ENCODE measurements at regions not wholly inside any gene's neighbourhood (a gene's known extent, or its start where the extent isn't known, plus 50 kb on each side); places are given as distances from the start of the nearest gene placed in this dataset.
A peak's percentile ranks its signal among the peaks of the same experiment; 100 is the strongest.

DNA sequence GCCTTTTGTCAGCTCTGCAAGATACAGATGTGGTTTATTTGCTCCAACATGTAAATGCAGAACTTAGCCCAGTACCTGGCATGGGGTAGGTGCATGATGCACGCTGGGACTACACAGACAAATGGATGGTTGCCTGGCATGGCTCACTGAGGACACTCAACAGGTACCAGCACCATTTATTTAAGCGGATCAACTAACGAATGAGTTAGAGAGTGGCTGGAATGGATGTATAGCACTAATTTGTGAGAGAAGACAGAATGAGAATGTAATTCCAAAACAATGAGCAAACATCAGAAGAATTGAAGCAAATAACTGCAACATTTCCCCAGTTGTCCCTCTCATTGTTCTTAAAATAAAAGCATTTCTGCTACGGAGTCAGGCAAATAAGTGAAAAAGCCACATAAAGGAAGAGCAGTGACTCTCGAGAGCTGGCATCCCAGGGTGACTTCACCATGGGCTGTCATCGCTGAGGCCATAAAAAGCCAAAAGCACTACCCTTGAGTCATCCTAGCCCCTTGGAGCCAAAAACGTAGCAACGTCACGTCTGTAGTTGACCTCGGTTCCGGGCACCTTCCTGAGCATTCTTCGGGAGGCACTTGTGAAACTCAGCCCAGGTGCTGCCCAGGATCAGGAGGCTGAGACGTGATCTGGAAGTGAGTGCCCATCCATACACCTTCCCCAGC is 290.3 kb downstream of the NSG2 start:
- DNase-seq (ENCODE audit: low read depth), result peak; percentile 81

DNA sequence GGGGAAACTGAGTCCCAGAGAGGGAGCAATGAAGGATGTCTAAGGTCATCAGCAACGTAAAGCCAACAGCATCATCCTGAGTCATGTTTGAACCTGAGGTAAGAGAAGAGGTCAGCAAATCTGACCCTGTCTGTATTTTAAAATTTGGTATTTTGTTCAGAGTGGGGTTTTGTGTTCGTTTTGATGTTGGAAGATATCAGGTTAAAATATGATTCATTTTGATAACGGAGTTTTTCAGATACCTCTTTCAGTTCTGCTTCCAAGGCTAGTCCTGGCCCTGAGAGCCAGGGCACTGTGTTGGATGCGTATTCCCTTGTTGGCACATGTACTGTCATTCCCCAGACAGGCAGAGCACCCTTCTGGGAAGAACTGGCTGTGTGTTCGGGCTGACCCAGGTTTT is 291.0 kb downstream of the NSG2 start:
- DNase-seq (ENCODE audit: low read depth), result no peak

DNA sequence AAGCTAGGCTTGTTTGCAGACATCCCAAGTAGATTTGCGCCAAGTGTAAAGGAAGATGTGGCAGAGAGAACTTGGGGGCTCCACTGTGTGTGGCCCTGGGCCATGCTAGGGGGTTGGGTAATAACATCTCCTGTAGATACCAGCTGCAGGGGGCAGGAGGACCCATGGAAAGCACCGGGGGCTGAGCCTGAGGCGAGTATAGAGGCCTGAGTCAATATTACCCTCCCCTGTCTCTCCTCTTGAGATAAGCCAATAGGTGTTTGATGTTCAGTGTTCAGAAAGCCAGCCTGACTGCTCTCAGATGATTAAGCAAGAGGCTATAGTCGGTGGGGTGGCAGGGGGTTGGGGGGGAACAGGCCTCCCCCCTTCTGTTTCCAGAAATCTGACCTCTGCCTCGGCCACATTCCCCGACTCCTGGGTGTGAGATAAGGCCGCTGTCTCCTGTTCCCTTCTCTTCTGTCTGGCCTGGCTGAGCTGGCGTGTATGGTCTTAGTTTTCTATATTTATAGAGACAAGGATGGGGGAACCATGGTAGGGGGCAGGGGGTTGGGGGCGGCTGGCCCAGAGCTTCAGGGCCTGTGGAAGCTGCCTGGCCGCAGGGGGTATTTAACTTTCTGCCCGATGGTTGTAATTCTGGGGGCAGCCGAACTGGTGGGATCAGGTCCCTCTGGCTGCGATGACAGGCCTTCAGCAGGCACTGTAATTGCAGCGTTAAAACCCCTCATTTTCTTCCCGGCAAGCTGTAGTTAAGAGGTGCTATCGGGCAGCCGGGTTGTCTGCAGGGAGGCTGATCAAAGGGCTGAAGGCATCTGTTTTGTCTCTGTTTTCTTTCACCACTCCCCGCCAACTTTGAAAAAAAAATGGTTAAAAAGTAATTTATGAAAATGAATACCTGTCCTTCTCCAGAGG is 292.0 kb downstream of the NSG2 start:
- no peak for DNase-seq (ENCODE audit: low read depth)

DNA sequence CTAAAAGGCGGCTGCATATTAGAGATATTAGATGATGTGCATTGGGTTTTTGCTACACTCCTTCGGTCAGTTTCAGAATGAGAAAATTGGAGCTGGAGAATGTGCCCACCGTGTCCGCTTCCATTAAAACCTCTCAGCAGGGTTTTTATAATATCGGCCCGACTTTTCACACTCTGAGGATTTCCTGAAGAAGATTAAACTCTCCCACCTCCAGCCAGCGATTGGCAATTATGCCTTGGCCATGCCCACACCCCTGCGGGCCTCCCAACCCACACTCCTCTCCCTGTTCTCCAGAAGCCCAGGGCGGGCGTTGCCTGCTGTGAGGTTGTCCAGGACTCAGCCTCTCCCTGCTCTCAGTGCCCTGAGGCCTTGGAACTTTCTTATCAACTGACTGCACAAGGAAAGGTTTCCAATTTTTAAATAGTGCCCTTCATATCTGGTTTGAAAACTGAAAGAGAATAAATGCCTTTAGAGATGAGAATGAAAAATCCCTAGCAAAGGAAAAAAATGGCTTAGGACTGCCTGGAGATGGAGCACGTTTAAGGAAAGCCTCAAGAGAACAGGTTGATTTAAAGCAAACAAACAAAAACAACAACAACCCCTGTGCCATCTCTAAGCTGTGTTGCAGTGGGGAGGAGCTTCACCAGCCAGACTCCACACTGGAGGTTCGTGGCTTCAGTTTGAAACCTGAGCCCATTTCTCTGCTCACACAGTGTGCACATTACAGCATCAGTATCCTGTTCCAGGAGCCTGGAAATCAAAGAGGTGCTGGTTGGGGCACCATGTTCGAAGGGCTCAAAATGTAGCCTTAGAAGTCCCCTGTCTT is 292.9 kb downstream of the NSG2 start:
- DNase-seq (ENCODE audit: low read depth), result peak; percentile 85

DNA sequence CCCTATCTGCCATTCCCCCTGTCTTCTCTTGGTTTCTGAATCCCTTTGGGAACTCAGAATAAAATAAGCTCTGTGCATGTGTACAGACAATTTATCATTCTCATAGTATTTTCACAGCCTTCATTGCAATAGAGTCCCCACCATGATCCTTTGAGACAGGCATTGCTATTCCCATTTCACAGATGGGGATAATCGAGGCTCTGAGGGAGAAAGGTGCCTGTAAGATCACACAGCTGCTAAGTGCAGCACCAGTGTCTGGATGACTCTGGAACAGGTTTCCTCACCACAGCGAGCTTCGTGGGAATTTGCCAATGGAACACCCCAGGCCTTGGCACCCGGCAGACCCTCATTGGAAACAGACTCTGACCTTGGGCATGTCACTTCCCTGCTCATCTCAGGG is 293.6 kb downstream of the NSG2 start:
- no peak for DNase-seq (ENCODE audit: low read depth)

DNA sequence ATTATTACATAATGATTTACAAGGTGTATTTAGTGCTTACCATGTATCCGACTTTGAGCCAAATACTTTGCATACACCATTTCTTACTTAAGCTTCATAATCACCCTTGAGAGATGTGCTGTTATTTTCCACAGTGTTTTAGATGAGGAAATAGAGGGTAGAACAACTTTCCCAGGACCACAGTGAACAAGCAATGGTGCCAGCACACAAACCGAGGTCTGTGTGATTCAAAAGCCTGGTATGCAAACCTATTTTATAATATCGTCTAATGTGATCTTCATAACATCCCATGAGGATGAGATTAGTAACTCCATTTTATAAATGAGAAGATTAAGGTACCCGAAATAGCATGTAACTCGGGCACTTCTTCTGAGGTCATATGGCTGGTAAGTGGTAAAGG is 294.7 kb downstream of the NSG2 start:
- DNase-seq (ENCODE audit: low read depth), result peak; percentile 45

DNA sequence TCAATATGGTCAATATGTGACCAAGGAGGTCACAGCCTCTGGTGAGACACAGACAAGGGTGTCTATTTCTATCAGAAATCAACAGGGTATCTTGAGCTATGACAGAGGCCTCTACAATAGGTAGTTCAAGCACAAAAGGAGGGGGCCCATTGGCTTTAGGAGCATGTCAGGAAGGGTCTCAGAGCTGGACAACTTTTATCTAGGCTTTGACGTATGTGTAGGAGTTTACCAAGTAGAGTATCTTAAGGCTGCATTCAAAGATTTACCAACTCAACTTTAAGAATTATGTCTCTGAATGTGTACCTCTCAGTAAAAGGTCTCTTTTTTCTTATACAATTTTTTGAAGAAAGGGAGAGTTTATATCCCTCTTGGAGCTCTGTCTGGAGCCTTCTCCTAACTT is 297.2 kb downstream of the NSG2 start:
- no peak for DNase-seq (ENCODE audit: low read depth)

DNA sequence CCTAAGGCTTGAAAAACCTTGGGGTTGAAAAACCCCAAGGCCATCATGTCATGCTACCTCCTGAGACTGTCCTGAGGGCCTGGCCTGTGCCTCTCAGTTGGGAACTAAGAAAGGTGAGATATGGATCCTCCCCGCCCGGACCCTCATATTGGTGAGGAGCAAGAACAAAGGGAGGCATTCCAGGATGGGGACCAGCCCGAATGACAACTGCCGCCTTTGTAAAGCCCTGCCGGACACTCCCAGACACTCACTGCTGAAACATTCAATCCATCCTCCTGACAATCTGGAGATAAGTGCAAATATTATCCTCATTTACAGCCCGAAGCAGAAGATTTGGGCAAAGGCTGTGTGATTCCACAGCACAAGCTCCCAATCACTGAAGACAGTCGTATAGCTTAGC is 298.3 kb downstream of the NSG2 start:
- no peak for DNase-seq (ENCODE audit: low read depth)

DNA sequence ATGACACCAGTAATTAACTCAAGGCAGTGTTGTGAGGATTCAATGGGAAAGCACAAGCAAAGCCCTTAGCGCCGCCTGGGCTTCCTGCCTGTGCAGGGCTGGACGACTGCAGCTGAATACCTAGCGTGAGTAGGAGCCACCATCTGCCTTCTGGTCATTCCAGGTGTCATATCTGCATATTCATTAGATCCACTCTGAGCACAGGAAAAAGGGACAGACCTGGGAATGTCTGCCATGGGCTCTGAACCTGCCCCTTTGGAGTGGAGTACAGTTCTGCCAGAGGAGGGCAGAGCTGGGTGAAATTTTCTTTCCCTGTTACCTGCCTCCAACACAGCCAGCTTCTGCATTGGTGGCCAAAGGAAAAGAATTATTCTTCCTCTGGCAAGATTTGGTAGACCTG is 298.8 kb downstream of the NSG2 start:
- no peak for DNase-seq (ENCODE audit: low read depth)

DNA sequence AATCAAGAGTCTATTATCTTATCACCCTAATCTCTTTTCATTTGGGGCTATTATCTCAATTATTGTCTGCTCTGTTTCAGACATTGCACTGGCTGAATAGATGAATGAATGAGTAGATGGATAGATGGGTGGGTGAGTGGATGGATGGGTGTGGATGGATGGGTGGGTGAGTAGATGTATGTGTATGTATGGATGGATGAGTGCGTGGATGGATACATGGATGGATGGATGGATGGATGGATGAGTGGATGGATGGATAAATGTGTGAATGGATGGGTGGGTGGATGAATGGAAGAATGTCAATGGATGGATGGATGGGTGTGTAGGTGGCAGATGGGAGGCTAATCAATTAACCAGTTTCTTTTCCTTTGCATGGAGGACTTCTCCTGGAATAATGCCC is 301.7 kb downstream of the NSG2 start:
- no peak for DNase-seq (ENCODE audit: low read depth)

DNA sequence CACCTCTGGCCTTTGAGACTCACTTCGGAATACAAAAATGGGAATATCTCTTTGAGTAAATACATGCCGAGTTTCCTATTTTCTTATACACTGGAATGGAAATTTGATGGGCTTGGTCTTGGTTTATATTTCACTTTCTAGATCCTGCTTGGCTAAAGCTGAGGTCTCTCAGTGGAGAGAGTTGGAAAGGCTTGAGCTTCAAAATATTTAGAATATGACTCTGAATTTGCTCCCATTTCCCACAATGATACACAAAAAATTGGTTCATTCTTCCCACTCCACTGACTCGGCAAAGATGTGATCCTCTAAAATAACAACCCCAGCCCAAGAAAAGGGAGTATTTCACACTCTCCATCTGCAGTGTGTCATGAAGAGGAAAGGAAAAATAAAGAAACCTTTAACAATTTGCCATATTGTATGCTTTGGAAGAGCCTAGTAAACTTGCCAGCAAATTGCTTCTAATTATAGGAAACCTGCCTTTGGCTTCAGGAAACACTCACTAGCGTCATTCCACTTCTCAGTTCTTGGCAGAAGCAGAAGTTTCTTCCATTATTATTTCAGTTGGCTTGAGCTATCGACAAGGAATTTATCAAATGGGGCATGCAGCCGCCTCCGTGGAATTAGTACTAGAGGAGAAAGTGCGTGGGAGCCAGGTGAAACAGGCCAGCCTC is 302.9 kb downstream of the NSG2 start:
- DNase-seq (ENCODE audit: low read depth), result peak; percentile 32

DNA sequence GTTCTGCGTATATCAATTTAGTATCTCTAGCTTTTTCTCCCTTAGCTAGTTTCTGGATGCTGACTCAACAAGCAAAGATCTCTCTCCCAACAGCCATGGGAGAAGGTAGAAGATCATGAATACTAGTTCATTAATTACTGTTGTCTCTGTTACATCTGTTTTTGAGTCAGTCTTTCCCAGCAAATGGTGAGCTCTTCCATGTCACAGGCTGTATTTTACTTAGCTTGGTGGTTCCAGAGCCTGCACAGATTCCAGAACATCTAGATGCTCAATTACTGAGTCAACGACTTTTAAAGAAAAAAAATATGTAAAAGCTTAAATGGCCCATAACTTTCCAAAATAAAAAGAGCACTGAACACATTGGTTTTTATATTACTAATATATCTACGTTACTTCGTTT is 307.2 kb downstream of the NSG2 start:
- no peak for DNase-seq (ENCODE audit: low read depth)

DNA sequence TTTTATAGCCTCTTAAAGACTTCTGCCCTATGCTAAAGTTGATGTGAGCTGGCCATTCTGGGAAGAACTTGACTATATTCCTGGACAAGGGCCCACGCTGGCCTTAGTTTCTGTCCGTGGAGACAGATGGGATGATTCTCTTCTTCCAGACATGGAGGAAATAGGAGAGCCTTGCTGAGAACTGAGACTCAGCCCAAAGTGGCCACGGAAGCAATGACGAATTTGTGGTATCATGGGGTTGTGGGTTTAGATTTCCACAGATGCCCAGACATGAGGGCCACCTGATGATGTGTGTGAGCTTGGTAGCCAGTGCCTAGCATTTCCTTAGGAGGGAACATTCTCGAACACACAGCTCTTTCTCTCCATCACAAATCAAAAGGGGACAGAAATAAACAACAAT is 309.1 kb downstream of the NSG2 start:
- peak; percentile 86 for DNase-seq (ENCODE audit: low read depth)

DNA sequence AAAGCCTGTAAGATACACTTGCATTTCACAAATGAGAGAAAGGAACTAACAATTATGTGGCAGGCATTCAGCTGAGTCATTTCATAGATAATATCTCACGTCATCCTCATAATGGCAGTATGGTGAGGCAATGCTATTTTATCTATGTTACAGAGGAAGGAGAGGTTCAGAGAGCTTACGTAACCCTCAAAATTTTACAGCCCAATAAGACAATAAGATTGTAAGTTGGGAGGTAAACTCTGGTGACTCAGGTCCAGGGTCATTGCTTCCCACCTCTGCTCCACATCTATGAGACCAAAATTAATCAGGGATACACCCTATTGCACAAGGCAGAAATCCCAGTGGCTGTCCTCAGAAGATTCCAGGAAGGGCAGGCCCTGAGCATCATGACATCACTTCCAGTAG is 309.7 kb downstream of the NSG2 start:
- DNase-seq (ENCODE audit: low read depth), result peak; percentile 89

DNA sequence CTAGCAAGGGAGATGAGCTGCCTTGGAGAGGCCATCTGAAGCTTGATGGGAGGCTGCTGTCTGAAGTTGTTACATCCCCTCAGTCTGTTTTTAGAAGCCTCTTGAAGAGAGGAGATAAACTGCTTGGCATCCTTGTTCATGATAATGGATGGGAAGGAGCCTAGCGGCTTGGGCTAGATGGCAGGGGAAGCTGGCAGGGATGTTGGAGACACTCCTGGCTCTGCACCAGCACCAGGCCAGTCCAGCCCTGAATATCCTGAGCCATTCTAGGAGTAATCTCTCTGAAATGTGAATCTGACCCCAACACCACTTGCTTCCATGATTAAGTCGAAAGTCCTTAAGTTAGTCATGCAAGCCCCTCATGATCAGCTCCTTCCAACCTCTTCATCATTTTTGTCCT is 310.5 kb downstream of the NSG2 start:
- no peak for DNase-seq (ENCODE audit: low read depth)

DNA sequence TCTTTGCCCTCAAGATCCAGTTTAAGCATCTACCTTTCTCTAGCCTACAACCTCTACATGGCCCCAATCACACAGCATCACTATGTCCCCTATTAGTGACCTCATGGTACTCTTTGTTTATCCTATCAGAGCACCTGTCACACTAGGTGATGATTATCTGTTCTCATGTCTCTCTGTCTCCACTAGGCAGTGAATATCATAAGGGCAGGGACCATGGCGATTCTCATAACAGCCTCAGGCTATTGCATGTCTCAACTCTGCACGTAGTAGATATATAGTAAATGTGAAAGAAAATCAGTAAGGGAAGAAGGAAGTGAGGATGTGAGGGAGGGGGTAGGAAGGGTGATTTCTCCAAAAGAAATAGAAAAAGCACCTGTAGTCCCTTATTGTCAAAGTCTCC is 311.0 kb downstream of the NSG2 start:
- DNase-seq (ENCODE audit: low read depth), result no peak

DNA sequence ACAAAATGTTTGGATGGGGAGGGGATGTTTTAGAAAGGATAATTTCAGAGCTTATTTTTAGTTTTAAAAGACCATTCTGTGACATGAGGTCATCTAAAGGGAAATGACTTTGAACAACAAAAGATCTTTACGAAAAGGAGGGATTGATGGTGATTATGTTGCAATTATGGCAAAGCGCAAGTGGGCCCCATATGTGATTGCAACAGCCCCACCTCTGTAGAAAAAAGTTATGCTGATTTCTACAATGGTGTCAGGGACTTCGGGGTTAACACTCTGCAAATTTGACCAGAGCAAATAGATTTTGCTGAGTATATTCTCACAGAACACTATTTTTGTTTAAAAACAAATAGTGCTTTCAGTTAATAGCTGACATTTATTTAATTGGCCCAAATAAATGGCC is 312.8 kb downstream of the NSG2 start:
- DNase-seq (ENCODE audit: low read depth), result no peak

DNA sequence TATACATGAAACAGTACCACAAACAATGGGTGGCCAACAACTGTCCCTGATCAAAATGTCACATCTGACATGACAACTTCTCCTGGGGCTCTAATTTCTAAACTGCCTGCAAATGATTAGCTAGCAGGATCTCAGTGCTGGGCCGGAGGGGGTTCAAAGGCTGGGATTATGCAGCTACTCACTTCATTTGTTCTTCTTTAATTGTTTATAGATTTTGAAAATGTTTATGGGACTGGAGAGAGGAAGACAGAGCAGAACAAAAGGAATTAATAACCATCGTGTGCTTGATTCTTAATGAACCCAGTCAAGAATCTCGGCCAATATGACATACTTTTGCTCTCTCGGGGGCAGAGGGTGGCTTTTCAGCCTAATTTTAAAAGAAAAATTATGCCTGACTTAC is 313.6 kb downstream of the NSG2 start:
- DNase-seq (ENCODE audit: low read depth), result no peak

DNA sequence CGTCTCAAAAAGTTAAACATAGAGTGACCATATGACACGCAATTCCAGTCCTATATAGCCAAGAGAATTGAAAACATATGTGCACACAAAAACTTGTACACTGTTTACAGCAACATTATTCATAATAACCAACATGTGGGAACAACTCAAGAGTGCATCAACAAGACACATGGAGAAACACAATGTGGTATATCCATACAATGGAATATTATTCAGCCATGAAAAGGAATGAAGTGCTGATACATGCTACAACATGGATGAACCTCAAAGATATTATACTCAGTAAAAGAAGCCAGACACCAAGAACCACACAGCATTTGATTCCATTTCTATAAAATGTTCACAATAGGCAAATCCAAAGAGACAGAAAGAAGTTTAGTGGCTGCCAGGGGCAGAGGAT is 317.0 kb downstream of the NSG2 start:
- DNase-seq (ENCODE audit: low read depth), result no peak

DNA sequence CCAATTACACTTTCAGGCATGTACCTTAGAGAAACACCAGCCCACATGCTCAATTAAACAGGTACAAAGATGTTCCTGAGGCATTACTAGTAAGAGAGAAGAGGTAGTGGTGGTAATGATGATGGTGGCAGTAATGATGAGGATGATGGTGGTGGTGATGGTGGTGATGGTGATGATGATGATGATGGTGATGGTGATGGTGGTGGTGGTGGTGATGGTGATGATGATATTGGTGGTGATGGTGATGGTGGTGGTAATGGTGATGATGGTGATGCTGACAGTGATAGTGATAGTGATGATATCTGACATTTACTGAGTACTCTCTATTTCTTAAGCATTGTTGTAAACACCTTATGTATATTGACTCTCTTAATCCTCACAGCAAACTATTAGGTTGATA is 318.4 kb downstream of the NSG2 start:
- no peak for DNase-seq (ENCODE audit: low read depth)

DNA sequence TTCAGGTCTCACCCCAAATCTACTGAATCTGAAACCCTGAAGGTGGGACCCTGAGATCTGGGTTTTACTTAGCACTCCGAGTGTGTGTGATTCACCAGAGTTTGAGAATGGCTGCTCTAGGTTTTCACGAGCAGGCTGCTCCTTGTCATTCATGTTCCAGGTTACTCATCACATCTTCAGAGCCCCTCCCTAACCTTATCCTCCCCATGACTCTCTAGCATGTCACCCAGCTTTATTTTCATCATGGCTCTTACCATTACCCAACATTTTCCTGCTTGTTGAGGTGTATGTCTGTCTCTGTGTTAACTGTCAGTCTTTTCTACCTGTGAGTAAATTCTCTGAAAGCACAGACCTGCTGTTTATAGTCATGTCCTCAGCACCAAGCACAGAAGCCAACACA is 319.2 kb downstream of the NSG2 start:
- DNase-seq (ENCODE audit: low read depth), result no peak

DNA sequence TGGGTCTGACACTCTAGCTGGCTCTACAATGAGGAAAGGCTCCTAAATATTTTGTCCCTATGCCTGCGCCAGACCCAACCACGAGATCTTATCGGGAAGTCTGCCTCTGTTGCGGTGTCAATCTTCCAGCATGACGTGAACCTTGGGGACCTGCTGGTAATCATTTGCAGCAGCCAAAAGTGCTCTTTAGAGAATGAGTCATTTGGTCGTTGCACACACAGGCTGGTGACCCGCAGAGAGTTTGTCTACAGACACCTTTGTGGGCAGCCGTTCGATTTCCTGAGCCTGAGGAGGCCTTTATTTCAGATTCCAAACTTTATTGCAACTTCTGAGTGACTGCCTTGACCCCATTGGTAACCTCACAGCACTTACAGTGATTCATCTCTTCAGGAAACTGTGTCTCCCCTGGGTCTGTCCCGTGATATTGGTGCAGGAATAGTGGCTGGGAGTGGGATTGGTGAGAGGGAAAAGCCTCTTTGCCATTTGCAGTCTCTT is 326.1 kb downstream of the NSG2 start:
- peak; percentile 97 for DNase-seq (ENCODE audit: low read depth)
